NCI-H128 (cell line): ENCODE measurements at regions not wholly inside any gene's neighbourhood (a gene's known extent, or its start where the extent isn't known, plus 50 kb on each side); places are given as distances from the start of the nearest gene placed in this dataset.

ENCODE experiments used
- DNase-seq: peaks from one replicate; lab custom pipeline; 2025; ENCODE audit not compliant: unreplicated experiment; lab: John Stamatoyannopoulos, UW

DNA sequence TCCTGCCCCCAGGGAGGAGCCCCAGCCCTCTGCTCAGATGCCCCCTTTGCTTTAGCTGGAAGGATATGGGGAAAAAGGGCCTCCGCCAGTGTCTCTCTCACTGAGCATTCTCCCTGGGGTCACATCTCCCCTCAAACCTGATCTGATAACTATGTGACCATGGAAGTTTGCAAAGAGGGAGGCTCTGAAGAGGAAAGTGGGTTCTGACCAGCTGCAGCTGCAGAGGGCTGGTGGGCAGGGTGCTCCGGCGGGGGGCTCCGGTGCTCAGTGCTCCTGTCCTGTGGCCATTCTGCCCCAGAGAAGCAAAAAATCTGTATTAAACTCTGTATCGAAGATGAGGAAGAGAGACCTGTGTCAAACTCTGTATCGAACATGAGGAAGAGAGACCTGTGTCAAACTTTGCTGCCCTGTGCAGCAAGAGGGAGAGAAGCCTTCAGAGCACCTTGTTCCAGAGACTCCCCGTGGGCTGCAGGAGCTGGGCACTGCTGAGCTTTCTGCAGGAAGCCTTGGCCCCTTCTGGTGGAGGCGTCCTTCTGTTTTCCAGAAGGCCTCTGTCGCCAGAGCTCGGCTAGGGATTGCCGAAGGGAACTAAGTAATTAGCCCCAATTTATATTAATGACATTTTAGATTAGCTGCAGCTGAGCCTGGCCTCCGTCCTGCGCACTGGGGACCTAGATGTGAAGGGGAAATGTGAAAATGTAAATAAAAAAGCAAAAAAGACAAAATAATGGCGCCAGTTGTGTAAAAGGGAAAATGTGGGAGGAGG is 186.2 kb upstream of the C1orf174 start:
- no peak for DNase-seq

DNA sequence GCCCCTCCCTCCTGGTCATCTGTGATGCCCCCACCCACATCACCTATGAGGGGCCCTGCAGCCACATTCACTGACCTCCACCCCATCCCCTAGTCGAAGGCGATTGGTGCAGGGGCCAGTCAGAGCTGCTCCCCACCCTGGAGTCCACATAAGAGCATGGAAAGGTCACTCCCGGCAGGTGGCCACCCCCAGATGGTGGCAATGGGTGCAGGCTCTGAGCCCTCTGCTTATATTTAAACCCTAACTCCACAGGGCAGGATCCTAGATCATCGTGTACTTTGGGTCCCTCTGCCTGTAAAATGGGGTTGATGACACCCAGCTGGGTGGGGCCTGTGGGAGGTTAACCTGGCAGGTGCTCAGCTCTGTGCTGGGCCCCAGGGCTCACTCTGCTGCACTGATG is 186.8 kb upstream of the C1orf174 start:
- DNase-seq = no peak

DNA sequence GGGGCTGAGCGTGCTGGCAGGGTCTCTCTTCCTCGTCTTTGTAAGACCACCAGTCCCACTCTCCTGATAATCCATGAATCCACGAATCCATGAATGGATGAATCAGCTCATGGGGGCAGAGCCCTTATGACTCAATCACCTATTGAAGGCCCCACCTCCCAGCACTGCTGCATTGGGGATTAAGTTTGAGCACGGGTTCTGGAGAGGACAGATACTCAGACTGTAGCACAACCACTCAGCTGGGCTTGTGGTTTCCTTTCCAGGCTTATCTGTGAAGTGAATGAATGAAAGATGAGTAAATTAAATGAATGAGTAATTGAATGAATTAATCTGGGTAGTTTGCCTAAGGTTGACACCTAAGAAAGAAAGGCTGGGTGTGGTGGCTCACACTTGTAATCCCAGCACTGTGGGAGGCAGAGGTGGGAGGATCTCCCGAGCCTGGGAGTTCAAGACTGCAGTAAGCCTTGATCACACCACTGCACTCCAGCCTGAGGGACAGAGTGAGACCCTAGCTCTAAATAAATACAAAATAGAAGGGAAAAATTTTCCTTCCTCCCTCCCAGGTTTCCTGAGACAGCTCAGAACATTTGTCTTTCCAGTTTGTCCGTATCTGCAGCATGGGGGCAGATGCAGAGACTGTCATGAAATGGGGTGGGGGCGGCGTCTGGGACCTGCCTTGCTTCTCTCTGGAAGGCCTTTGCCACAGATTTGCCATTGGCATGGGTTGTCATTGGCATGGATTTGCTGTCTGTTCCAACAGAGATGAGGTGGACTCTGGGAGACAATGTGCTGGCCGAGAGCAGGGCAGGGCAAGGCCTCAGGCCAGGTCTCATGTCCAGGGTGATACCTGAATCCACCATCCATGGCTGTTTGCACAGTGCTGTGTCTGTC is 187.7 kb upstream of the C1orf174 start:
- no peak for DNase-seq

DNA sequence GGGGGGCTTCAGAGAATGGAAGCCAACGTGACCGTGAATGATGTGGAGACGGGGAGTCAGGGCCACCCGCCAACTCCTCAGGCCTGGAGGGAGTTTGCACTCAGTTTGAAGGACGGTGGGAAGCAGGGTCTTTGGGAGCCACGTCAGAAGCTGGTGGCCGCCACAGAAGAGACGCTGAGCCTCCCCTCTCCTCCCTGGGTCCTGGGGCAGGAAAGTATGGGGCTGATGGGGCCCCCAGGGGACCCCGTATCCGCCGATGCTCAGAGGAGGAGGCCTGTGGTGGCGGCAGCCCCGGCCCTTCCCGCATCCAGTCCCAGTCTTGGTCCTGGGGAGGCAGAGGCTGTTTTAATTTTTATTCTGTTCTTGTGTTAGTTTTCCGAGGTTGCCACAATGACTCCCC is 188.6 kb upstream of the C1orf174 start:
- DNase-seq = no peak

DNA sequence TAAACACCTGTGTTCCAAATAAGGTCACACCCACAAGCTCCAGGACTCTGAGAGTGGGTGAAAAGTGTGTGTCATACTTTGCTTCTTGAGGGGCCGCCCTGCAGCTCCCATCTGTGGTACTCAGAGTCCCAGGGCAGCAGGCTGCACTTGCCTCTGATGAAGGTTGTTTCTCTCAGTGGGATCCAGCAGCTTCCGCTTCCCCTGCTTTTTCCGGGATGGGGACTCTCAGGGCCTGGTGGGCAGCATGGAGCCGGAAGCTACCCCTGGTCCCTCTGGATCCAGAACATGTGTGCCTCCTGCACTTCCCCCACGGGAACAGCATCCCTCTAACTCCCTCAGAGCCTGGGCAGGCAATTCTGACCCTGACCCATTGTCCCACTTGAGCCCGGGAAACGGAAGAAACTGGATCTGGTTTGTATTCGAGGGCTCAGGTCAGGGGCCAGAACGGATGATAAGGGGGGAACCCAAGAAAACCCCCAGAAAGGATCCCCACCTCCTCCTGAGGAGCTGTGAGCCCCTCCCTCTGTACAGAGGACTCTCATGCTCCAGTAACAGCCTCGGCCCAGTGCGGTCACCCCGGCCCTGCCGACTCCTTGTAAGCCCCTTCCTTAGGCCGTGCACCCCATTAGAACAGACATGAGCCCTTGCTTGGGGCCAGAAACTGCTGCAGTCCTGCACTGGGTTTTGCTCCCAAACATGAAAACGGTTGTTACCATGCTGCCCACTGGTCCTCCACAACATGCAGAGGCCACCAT is 189.5 kb upstream of the C1orf174 start:
- no peak for DNase-seq

DNA sequence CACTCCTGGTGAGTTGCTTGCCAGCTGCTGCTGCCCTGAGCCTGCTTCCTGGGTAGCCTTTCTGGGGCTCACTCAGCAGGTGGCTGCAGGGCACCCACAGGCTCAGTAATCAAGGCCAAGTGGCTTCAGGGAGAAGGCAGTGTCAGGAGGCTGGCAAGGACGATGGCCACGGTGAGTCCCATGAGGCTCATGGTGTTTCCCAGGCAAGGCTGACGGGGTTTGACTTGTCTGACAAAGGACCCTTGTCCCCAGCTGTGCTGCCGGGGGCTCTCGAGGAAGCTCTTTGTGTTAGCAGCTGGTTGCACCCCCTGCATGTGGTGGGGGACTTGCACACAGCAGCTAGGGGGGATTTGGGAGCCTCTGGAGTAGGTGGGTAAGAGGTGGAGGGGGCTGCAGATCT is 190.5 kb upstream of the C1orf174 start:
- DNase-seq = no peak

DNA sequence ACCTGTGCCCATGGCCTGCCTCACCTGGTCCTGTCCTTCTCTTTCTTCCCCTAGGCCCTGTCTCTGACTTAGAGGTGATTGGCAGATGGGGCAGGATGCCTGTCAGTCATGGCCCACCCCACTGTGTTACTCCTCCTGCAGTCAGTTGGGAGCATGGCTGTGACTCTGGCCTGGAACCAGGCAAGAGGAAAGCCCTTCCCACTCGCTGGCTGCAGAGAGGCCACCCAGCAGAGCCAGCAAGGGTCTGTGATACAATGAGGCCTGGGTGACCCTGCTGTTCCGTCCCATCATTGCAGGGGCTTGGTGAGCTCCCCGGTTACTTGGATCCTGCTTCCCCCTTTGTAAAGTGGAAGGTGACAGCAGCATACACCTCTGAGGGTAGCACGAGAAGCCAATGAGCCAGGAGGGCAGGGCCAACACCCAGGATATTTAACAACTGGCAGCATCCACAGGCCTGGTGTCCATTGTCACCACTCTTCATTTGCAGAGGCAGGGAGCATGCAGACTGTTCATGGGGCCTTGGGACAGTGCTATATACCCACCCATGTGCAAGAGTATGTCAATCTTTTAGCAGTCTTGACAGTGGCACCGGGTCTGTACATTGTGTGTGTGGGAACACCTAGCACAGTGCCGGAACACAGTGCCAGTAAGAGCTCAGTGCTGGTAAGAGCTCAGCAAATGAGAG is 191.0 kb upstream of the C1orf174 start:
- DNase-seq = no peak

DNA sequence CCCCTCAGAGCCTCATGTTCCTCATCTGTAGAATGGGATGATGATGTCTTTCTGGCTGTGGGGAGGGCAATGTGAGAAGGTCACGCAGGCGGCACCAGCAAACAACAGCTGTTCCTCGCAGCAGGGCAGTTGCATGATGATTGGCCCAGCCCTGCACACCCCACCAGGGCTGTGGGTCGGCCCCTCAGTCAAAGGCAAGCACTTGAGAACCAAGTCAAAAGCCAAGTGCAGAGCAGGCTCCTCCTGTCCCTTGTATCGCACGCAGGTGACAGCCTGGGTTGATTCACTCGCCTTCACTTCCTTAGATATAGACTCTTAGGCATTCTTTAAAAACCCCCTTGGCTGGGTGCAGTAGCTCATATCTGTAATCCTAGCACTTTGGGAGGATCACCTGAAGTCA is 191.9 kb upstream of the C1orf174 start:
- DNase-seq = no peak

DNA sequence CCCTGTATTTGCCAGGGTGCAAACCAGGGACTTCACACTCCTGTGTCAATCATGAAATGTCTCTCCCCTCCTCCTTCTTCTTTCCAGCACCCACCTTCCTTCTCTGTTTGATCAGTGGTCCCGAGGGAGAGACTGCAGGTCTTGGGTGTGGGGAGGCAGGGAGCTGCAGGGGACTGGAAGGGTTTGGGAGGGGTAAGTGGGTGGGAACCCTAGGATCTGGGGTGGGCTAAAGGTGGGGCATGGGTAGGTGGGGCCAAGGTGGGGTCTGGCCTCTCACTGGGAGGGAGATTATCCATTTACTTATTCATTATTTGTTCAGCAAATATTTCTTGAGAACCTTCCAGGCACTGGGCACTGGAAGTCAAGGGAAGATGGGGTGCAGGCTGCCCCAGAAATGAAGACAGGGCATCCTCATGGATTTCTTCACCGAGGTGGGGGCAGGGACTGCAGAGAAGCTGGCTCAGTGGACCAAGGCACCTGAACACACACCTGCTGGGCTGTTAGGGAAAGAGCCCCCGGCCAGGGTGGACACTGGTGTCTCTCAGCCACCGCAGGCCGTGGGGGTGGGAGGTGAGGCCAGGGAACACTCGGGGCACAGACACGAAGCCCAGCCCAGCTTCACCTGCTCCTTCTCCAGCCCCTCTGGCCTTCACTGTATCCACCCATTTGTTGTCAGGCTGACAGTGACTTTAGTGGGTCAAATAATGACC is 193.9 kb upstream of the C1orf174 start:
- no peak for DNase-seq

DNA sequence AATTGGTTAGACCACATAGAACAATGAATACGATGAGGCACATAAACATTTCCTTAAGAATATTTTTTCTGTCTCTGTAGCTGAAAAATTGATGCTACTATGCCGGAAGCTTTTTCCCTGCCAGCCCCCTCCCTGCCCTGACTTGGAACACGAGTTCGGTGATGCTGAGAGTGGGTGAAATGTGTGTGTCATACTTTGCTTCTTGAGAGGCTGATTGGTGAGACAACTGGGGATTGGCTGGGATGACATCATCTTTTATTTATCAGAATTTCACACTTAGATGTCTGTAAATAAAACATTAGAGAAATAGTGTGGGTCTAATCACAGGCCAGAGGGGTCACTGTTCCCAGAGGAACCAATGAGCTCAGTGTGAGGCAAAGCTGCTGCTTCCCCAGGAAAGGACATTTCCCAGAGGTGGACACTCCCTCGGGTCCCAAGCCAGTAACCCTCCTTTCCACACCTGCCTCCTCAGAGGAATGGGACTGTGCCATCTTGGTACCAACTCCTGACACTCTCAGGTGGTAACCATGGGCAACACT is 195.4 kb upstream of the C1orf174 start:
- DNase-seq = no peak

DNA sequence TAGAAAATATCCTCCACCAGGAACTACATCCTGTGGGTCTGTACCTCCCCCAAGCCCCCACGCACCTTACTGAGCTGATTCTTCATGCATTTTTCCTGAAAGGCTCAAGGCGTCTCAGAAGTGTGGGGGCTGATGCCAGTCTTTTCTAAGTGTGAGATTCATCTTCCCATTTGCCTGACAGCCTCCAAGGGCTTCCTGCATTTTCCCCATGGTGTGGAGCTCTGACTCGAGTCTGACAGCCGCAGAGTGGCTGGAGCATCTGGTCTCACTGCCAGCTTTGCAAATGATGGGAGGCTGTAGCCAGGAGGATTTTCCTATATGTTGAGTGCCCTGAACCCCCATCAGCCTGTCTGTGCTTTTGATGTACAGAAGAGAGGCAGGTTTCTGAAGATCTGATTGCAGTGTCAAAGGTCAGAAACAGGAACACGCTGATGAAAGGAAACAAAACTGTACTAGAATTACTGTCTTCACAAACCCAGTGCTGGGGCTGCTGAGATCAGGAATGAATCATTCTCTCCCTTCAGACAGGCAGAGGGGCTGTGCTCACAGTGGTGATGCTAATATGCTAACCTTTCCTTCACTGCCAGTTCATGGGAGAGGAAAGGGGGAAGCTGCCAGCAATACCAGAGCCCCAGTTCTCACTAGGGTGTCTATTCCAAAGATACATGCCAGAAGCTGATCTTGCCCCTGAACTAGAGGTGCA is 201.5 kb upstream of the C1orf174 start:
- DNase-seq = no peak

DNA sequence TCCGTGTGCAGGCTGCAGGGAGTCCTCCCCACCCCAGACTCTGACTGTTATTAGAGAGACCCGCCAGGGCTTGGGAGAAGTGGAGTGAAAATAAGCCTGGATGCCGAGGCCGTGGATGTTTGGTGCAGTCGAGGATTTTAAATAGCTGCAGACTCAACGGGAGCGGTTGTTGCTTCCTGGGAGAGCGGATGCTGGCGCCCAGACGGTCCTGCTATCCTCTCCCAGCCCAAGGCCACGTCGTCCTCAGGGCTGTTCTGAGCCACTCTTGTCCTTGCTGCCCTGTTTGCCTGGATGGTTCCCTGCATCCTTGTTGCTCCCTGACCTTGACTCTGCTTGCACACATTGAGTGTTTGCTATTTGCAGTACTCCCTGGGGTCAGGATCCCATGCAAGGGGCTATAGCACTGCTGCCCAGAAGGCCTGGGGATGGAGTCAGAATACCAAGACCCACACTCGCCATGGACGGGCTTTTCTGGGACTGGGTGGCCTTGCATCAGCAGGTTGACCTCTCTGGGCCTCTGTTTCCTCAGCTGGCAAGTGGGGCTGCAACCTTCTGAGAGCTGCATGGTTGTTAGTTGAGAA is 205.3 kb upstream of the C1orf174 start:
- no peak for DNase-seq

DNA sequence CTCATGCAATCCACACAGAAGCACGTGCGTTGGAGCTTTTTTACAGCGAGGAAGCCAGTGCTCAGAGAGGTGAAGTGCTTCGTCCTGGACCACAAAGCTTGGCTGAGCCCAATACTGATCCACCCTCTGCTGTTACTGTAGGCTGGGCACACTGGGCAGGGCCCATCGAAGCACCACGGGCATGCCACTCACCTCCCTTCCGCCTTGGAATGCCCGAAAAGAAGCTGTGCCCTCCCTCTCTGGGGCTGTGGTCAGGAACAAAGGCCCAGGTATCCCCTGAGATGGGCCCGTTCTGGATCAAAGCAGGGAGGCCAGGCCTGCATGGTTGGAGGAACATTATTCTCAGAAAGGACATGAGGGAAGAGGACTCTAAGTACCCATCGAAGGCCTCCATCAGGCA is 206.7 kb upstream of the C1orf174 start:
- DNase-seq = no peak

DNA sequence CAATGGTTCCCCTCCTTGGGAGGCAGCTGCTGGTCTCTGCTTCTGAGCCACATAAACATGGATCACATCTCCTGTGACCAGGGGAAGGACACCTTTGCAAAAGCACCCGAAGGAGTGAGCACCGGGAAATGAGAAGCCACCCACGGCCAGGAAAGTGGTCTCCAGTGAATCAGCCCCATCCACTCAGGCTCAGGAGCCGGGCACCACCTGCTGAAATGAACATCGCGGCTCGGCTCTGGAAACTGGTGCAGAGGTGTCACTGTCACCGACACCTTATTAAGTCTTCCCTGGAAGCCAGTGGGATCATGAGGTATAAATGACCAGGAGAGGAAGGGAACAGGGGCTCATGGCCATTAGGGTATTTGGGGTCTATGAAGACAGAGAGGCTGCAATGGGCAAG is 207.2 kb upstream of the C1orf174 start:
- no peak for DNase-seq

DNA sequence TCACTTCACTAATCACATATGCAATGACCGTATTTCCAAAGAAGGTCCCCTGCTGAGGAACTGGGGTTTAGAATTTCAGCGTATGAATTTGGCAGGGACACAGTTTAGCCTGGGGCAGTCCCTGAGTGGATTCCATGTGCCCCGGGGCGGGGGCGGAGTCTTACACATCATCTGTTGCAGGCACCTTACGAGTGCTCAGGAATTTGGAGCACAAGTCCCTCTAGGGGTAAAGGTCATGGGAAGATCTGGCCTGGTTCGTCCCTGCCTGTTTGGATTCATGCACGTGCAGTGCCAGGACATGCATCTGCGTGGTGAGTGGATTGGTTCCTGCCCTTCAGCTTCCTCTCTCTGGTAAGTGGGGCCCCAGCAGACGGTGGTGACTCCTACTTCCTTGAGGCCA is 208.3 kb upstream of the C1orf174 start:
- no peak for DNase-seq

DNA sequence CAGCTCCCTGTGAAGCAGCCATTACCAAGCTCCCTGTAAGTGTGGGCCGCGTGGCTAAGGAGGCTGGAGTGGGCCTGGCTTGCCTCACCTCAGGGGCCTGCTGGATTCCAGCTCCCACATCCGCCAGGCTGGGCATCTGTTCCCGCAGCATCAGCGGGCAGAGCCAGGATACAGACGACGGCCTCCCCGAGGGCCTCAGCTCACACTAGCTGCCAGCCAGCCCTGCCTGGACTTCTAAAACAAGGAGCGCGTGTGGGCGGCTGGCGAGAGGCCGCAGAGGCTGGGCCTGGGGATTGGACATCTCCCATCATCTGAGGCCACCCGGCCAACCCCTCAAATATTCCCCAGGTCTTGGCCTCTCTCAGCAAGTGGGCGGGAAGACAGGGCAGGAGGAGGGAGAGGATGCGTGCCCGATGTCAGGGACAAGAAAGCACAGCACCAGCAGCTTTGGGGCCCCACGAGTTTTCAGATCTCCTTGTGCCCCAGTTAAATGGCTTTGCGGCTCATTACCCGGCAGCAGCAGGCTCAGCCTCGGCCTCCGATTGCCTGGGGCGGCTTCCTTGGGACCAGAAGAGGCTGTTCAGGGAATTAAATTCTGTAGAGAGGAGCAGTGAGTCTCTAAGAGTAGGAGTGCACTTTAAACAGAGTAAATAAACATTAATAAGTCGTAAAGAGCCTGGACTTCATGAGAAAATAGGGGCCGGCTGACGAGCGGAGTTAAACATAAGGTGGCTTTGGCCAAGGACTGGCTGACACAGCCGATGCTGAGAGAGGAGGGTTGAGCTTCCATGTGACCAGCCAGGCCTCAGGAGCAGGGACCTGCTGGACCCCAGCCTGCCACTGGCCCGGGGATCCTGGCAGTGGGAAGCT is 208.9 kb upstream of the C1orf174 start:
- DNase-seq = no peak

DNA sequence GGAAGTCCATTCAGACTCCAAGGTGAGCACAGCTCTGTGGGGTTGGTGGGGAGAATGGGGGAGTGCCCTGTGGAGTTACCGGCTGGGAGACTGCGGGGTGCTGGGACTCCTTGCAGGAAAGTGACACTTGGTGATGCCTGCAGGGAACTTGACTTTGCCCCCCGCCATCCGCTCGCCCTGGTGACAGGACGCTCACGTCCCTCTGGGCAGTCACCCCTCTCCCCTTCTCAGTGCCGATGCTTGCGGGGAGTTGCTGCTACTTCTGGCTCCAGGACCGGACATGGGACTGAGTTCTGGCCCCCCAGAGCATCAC is 209.5 kb upstream of the C1orf174 start:
- no peak for DNase-seq

DNA sequence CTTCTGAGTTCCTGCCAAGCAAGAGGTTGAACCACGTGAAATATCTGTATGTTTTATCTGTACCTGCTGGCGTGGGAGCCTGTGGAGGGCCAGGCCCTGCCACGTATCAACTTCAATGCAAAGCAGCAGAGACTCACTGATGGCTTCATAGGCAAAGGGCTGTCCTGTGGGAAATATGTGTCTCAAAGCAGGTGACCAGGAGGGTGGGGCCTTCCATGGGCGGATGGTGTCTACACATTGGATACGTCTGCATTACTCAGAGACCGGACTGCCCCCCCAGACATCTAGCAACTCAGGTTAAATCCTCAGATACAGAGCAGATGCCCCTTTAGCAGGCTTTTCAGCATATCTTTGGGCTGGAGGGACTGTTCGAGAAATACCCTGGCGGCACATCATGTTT is 210.8 kb upstream of the C1orf174 start:
- no peak for DNase-seq
